Kidney (tissue), 13 donors: ENCODE measurements at regions not wholly inside any gene's neighbourhood (a gene's known extent, or its start where the extent isn't known, plus 50 kb on each side); places are given as distances from the start of the nearest gene placed in this dataset.

Experiments
- DNase-seq, 5 donors: peaks; one replicate each; pipeline ENCODE4 v3.0.0-alpha.2; 2013 to 2020
- FAIRE-seq: peaks from 2 replicates; lab custom pipeline; 2012; peaks lifted over from hg19 to GRCh38; lab: Jason Lieb, UNC
- H3K27ac ChIP-seq, 2 donors: one replicate each; pipeline ENCODE4 v1.7.0; 2013; ENCODE audit warnings: low read depth in 2 of 2, low read length in 2 of 2, inconsistent platforms in 1 of 2
- H3K27me3 ChIP-seq: one replicate; pipeline ENCODE4 v1.7.1; 2013; ENCODE audit warnings: low read length, inconsistent platforms; ENCODE audit not compliant: control insufficient read depth, insufficient read depth
- H3K36me3 ChIP-seq, 3 donors: one replicate each; pipeline versions ENCODE4 v1.7.0 to v1.7.1; 2013; ENCODE audit warnings: low read length in 3 of 3, control low read depth in 1 of 3, inconsistent platforms in 1 of 3; ENCODE audit not compliant: insufficient read depth in 3 of 3, control insufficient read depth in 2 of 3
- H3K4me1 ChIP-seq, 3 donors: one replicate each; pipeline versions ENCODE4 v1.7.0 to v1.7.1; 2013; ENCODE audit warnings: low read length in 3 of 3, inconsistent platforms in 1 of 3, low read depth in 1 of 3; ENCODE audit not compliant: control insufficient read depth in 2 of 3, insufficient read depth in 2 of 3
- H3K4me3 ChIP-seq, 3 donors: one replicate each; pipeline versions ENCODE4 v1.7.0 to v1.8.1; 2013; ENCODE audit warnings: low read length in 3 of 3, control low read depth in 1 of 3, inconsistent platforms in 1 of 3
- H3K9ac ChIP-seq, 3 donors: one replicate each; pipeline versions ENCODE4 v1.7.0 to v1.7.1; 2013; ENCODE audit warnings: low read length in 3 of 3, control low read depth in 1 of 3, inconsistent platforms in 1 of 3
- H3K9me3 ChIP-seq, 3 donors: one replicate each; pipeline versions ENCODE4 v1.7.0 to v1.7.1; 2013; ENCODE audit warnings: low read length in 3 of 3, control low read depth in 1 of 3, inconsistent platforms in 1 of 3; ENCODE audit not compliant: control insufficient read depth in 2 of 3, insufficient read depth in 1 of 3
- intact Hi-C: fragments of 100-400 bp; cut with DNase I; formaldehyde crosslinking; loops from one replicate; pipeline ENCODE4 v1.11.1; 2022
- TF ChIP-seq, protein P1 (sequence below): IDR thresholded peaks from 3 replicates; pipeline ENCODE4 v1.5.1; 2012; ENCODE audit warnings: mild to moderate bottlenecking, moderate library complexity, borderline replicate concordance; ENCODE audit not compliant: insufficient read depth; ENCODE audit errors: extremely low read depth
- donor health status: control.
- donor health status: control.
- donor health status: control.
- donor health status: control.
- donor health status: control.
- donor health status: DM: yes; HTN: yes; CAD: no.
- donor health status: Normal renal cell carcinoma (clear cell type).

DNA sequence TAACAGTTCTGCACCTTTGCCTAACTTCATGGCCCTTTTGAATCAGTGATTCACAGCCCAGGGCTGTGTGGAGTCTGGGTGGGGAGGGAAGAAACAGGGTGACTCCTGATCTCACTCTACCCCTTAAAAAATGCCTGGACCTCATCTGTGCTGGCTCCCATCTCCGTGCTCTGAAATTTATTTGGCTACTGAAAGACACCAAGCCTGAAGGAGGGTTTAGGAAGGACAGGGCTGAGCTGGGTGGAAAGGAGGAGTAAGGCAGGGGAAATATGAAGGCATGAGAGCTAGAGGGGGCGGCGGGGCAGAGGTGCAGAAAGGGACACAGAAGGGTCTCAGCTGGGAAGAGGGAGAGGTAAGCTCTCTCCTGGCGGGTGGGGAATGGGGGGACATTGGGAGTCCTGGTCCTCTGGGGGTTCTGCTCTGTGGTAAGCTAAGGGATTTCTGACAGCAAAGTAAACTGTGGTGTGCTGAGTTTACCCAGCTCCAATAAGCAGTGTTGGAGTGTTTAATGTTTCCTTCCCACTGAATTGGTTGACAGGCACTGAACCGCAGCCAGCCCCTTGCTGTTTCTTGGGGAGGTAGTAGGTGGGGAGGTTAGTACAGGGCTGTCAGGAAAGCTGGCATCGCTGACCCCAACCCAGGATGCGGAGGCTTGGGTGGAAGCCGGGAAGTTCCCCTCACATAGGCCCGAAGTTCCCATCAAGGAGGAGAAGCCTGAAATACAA, 71.1 kb downstream of the RPUSD4 start:
- Histone ChIP-seq H3K27ac (no peak overlapping the region), H3K9me3 (no peaks in the 10 kb centered on the region), H3K4me3 (no peak overlapping the region), H3K9ac (no peak overlapping the region), H3K4me1 (peaks cover 7 to 12% (median 9%) of the 10 kb centered on the region in 3 donors), H3K27me3 (no peaks in the 10 kb centered on the region), H3K36me3 (no peaks in the 10 kb centered on the region)
- intact Hi-C loops, result no loop called here
- TF ChIP-seq, protein P1, sequence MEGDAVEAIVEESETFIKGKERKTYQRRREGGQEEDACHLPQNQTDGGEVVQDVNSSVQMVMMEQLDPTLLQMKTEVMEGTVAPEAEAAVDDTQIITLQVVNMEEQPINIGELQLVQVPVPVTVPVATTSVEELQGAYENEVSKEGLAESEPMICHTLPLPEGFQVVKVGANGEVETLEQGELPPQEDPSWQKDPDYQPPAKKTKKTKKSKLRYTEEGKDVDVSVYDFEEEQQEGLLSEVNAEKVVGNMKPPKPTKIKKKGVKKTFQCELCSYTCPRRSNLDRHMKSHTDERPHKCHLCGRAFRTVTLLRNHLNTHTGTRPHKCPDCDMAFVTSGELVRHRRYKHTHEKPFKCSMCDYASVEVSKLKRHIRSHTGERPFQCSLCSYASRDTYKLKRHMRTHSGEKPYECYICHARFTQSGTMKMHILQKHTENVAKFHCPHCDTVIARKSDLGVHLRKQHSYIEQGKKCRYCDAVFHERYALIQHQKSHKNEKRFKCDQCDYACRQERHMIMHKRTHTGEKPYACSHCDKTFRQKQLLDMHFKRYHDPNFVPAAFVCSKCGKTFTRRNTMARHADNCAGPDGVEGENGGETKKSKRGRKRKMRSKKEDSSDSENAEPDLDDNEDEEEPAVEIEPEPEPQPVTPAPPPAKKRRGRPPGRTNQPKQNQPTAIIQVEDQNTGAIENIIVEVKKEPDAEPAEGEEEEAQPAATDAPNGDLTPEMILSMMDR, result no peak
- FAIRE-seq (no peak), DNase-seq (no peak)

DNA sequence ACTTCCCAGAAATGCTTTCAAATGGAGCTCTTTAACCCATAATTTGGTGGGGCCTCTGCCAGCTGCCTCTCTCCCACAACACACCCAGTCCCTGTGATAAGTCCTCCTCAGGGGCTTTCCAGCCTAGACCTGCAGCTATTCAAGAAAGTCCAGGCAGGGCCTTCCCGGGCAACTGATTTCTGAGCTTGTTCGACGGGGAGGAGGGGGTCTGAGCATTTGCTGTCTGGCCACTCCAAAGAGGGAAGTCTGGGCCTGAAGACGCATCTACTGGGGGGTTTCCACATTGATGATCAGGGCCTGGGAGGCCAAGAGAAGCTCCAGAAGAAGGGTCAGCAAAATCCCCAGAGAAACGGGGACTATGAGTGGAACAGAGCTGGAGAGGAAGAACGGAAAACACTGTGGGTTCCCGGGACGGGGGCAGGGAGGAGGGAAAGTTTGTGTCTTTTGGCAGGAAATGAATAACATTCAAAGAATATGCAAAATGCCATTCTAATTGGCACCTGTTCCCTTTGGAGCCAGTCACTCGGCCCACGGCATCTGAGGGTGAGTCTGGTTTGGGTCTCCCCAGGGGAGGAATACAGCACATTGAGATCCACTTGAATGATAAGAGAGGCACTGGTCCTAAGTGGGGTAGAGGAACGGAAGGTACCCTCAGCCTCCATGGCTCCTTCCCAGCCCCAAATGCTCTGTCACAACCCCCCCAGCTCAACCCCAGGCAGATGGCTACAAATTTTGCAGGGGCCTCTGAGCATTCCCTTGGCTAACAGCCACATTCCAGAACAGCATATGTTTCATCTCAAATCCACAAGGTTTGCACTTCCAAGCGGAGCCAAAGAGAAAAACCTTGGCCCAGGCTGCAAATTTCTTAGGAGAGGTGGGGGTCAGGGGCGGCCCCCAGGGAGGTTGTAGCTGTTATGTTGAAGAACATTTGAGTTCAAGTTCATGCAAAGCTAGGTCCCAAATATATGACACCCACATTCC, 72.0 kb downstream of the RPUSD4 start:
- no peaks in the 10 kb centered on the region for H3K36me3 ChIP-seq
- H3K27me3 ChIP-seq, result no peaks in the 10 kb centered on the region
- intact Hi-C loops, result no loop called here
- TF ChIP-seq, protein P1, result no peak
- no peak overlapping the region for H3K4me3 ChIP-seq
- DNase-seq (peak in 4 of 5 donors; percentile 45 to 88 (median 73)), FAIRE-seq (no peak)
- H3K9me3 ChIP-seq, result no peaks in the 10 kb centered on the region
- H3K27ac ChIP-seq, result no peak overlapping the region
- no peak overlapping the region for H3K9ac ChIP-seq
- peaks cover 7 to 12% (median 9%) of the 10 kb centered on the region in 3 donors for H3K4me1 ChIP-seq

DNA sequence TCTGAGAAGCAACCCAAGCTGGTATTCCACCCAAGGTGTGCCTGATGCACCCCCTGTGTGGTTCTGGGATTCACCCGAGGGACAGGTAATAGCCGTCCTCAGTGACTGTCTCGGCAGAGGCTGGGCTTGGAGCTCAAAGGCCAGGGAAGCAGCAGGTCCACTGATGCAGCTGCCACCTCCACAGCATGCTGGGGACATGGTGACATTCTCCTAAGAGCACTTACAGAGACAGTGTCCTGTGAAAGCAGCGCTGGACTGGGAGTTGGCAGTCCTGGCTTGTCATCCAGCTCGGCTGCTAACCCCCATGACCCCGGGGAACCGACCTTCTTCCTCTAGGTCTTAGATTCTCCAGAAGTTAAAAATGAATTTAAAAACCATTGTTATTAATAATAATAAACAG, 72.8 kb downstream of the RPUSD4 start:
- TF ChIP-seq, protein P1, result no peak
- H3K9ac ChIP-seq, result no peak overlapping the region
- FAIRE-seq (no peak), DNase-seq (no peak)
- peaks cover 7 to 12% (median 9%) of the 10 kb centered on the region in 3 donors for H3K4me1 ChIP-seq
- no peaks in the 10 kb centered on the region for H3K27me3 ChIP-seq
- H3K36me3 ChIP-seq, result no peaks in the 10 kb centered on the region
- H3K27ac ChIP-seq, result no peak overlapping the region
- H3K9me3 ChIP-seq, result no peaks in the 10 kb centered on the region
- intact Hi-C loops, result no loop called here
- H3K4me3 ChIP-seq, result no peak overlapping the region
